ENCODE measurements at regions not wholly inside any gene's neighbourhood (a gene's known extent, or its start where the extent isn't known, plus 50 kb on each side); places are given as distances from the start of the nearest gene placed in this dataset.

DNA sequence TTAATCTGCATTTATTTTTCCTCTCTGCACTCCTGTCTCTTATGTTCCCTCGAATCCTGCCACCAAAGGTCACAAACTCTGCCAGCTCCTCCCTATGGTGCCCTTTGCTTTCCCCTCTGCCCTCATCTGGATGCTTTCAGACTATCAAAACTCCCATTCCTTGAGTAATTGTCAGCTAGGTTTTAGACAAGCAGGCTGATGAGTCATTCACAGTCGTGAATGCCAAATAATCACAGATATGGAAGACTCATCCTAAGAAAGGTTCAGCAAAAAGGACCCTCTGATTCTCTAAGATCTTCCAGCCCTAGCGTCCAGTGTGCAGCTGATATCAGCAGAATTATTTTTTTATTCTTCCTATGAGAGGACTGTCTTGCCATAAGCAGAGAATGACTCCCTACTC is 104.5 kb upstream of the NUDT12 start:
- Mint-ChIP-seq H3K4me1 (no peaks in the 10 kb centered on the region), H3K27ac (no peak overlapping the region), H3K9me3 (ENCODE audit: low read depth) (peaks cover 6% of the 10 kb centered on the region), H3K27me3 (peaks cover 2% of the 10 kb centered on the region), H3K4me3 (no peak overlapping the region), H3K36me3 (ENCODE audit: low read depth) (no peaks in the 10 kb centered on the region)
- ChIA-PET CTCF (no interaction called here), POLR2A (no interaction called here)
- DNase-seq (no peak), ATAC-seq (no peak)
- intact Hi-C loops (cut with DNase I, micrococcal nuclease), result no loop called here

DNA sequence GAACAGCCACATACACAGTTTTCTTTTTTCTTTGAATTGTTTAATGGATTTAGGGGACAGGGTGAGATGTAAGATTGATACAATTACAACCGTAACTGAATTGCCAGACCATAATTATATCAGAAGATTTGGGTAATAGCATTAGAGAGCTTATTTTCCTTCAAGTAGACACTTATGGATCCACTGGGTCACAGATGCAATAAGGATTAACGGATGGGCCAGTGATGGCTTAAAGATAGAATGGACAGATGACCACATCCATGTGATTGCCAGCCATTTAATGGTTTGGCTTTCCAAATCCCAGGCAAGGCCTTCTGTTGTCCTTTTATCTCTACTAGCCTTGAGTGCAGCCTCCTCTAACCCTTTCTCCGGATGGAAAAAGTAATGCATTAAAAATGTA is 94.7 kb upstream of the NUDT12 start:
- H3K4me3 Mint-ChIP-seq, result no peak overlapping the region
- H3K27me3 Mint-ChIP-seq, result no peaks in the 10 kb centered on the region
- no peak for ATAC-seq
- DNase-seq, result no peak
- no peaks in the 10 kb centered on the region for H3K4me1 Mint-ChIP-seq
- no peaks in the 10 kb centered on the region for H3K36me3 Mint-ChIP-seq (ENCODE audit: low read depth)
- no peak overlapping the region for H3K27ac Mint-ChIP-seq
- POLR2A ChIA-PET, result no interaction called here
- CTCF ChIA-PET, result no interaction called here
- intact Hi-C loops (cut with DNase I, micrococcal nuclease), result no loop called here
- peaks cover 1% of the 10 kb centered on the region for H3K9me3 Mint-ChIP-seq (ENCODE audit: low read depth)

DNA sequence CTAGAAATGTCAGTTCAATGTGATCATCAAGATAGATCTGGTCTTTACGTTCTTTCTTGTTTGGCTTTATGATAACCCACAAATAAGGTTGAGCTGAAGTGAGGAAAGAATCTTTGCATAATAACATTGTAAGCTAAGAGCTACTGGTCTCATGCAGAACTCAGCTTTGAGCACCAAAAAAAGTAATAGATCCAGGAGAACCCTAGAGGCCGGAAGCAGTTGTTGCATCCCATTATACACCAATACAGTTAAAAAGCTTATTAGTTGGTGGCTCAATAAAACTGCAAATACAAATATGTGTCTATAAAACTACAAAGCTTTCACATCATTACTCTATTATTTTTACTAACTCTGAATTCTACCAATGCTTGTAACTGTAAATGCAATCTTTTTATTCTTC is 85.5 kb upstream of the NUDT12 start:
- H3K4me1 Mint-ChIP-seq, result no peaks in the 10 kb centered on the region
- H3K27me3 Mint-ChIP-seq, result no peaks in the 10 kb centered on the region
- CTCF ChIA-PET, result interaction anchor here (1.2 kb wide), 1 partner anchor 30 kb away, joined by 3 read pairs; no protein-coding TSS in a partner anchor
- H3K27ac Mint-ChIP-seq, result no peak overlapping the region
- POLR2A ChIA-PET, result no interaction called here
- DNase-seq (no peak), ATAC-seq (no peak)
- H3K9me3 Mint-ChIP-seq (ENCODE audit: low read depth), result no peaks in the 10 kb centered on the region
- no peaks in the 10 kb centered on the region for H3K36me3 Mint-ChIP-seq (ENCODE audit: low read depth)
- H3K4me3 Mint-ChIP-seq, result no peak overlapping the region
- intact Hi-C loops (cut with DNase I, micrococcal nuclease), result no loop called here

DNA sequence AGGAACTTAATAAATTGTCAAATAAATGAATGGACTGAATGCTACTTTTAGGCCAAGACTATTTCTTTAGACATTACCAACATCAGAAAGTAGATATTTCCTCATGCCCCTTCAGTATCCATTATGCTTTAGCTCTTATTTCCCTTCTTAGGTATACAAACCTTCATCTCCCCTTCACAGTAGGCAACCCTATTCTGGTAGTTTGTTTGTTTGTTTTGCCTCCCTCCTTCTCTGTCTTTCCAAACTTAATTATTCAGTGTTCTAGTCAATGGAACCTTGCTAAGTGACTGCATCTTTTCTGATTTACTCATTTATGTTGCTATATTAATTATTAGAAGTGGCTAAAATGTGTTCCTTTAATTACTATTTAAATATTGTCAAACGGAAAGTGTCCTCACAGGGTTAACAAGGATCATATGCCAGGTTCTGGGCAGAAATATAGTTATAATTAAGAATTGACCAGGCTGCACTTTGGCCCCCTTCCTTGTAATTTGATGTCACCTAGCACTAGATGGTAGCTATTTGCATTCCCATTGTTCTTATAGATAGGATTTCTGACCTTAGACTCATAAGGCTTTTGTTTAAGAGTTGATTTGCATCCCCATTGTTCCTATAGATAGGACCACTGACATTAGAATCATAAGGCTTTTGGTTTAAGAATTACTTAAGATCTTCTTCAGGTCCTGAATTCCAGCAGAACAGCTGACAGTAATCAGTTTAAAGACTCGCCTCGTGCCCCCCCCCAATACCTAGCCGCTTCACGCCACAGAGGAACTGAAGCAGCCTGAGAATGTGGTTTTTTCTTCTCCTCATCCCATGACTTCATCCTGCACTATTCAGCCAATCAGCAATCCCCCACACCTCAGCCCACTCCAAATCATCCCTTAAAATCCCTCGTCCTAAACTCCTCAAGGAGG is 84.4 kb upstream of the NUDT12 start:
- Mint-ChIP-seq H3K27me3 (no peaks in the 10 kb centered on the region), H3K27ac (no peak overlapping the region), H3K9me3 (ENCODE audit: low read depth) (no peaks in the 10 kb centered on the region), H3K4me3 (no peak overlapping the region), H3K36me3 (ENCODE audit: low read depth) (no peaks in the 10 kb centered on the region), H3K4me1 (no peaks in the 10 kb centered on the region)
- intact Hi-C loops (cut with DNase I, micrococcal nuclease), result no loop called here
- no peak for ATAC-seq
- CTCF ChIA-PET, result no interaction called here
- DNase-seq, result no peak
- POLR2A ChIA-PET, result no interaction called here

DNA sequence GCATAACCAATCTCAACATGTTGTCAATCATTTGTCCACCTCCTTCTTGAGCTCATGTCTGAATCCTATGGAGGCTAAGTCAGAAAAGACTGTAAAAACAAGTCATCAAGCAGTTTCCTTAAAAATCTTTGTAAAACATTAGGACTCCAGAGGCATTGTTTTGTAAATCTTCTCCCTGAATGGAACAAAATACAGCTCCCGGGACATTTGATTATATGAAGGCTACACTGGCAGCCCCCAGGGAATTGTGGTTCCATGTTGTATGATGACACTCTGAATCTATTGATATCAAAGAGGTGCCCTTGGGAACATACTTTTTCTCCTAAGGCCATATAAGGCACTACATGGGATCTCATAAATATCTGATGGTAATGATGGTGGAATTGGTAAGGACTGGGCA is 83.2 kb upstream of the NUDT12 start:
- H3K27me3 Mint-ChIP-seq, result no peaks in the 10 kb centered on the region
- no peaks in the 10 kb centered on the region for H3K9me3 Mint-ChIP-seq (ENCODE audit: low read depth)
- ChIA-PET POLR2A (no interaction called here), CTCF (no interaction called here)
- intact Hi-C loops (cut with DNase I, micrococcal nuclease), result no loop called here
- DNase-seq (no peak), ATAC-seq (no peak)
- no peak overlapping the region for H3K4me3 Mint-ChIP-seq
- H3K4me1 Mint-ChIP-seq, result no peaks in the 10 kb centered on the region
- H3K27ac Mint-ChIP-seq, result no peak overlapping the region
- H3K36me3 Mint-ChIP-seq (ENCODE audit: low read depth), result no peaks in the 10 kb centered on the region

DNA sequence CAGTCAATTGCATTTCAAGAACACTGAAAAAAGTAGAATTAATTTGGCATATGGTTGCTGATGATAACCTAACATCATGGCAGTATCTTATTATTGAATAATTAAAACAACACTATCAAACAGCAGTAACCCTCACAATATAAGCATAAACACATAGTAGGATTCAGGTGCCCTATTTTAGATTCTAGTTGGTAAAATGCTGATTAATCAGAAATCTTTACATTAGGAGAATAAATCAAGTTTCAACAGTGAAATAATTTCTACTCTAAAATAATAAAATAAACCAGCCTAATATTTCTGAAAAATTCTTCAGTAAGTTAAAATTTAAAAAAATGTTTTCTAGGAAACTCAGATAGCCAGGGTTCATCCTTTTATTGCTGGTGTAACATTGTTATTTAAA is 76.4 kb upstream of the NUDT12 start:
- ChIA-PET CTCF (no interaction called here), POLR2A (no interaction called here)
- no peaks in the 10 kb centered on the region for H3K36me3 Mint-ChIP-seq (ENCODE audit: low read depth)
- intact Hi-C loops (cut with DNase I, micrococcal nuclease), result no loop called here
- H3K27ac Mint-ChIP-seq, result no peak overlapping the region
- no peak overlapping the region for H3K4me3 Mint-ChIP-seq
- ATAC-seq (no peak), DNase-seq (no peak)
- no peaks in the 10 kb centered on the region for H3K9me3 Mint-ChIP-seq (ENCODE audit: low read depth)
- H3K4me1 Mint-ChIP-seq, result no peaks in the 10 kb centered on the region
- peaks cover 3% of the 10 kb centered on the region for H3K27me3 Mint-ChIP-seq

DNA sequence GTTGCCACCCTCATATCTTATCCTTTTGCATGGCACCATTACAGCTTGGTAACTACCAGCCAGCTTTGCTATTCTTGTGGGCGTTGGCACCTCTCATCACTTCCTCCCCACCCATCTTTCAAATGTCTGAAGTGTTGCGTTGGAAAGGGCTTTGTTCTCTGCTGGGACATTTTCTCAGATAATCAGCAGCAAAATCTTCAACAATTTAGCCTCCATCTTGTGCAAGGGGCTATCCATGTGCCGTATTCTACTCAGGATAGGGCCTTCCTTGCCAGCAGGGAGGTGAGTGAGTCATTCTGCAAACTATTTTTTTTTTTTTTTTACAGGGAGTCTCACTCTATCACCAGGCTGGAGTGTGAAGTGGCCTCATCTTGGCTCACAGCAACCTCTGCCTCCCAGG is 62.1 kb upstream of the NUDT12 start:
- Mint-ChIP-seq H3K27me3 (no peaks in the 10 kb centered on the region), H3K4me3 (no peak overlapping the region), H3K4me1 (no peaks in the 10 kb centered on the region), H3K27ac (no peak overlapping the region), H3K9me3 (ENCODE audit: low read depth) (no peaks in the 10 kb centered on the region), H3K36me3 (ENCODE audit: low read depth) (no peaks in the 10 kb centered on the region)
- no peak for ATAC-seq
- POLR2A ChIA-PET, result no interaction called here
- DNase-seq, result no peak
- CTCF ChIA-PET, result no interaction called here
- intact Hi-C loops (cut with DNase I, micrococcal nuclease), result no loop called here

DNA sequence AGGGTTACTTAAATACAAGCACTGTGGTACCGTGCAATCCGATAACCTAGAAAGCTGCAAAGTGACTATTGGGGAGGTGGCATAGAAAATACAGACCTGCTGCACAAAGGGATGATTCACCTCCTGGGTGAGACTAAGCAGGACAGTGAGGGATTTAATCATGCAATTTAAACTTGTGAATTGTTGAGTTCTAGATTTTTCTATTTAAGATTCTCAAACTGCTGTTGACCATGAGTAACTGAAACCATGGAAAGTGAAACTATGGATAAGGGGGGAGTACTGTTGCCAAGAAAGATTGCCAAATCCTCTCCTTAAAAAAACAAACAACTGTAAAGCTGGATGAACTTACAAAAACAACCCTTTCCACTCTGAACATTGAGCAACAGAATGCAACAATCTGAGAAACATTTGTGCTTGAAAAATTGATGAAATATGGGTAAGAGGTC is 61.5 kb upstream of the NUDT12 start:
- no peaks in the 10 kb centered on the region for H3K9me3 Mint-ChIP-seq (ENCODE audit: low read depth)
- H3K27me3 Mint-ChIP-seq, result no peaks in the 10 kb centered on the region
- CTCF ChIA-PET, result no interaction called here
- no peaks in the 10 kb centered on the region for H3K36me3 Mint-ChIP-seq (ENCODE audit: low read depth)
- H3K4me3 Mint-ChIP-seq, result no peak overlapping the region
- intact Hi-C loops (cut with DNase I, micrococcal nuclease), result no loop called here
- DNase-seq, result no peak
- no peaks in the 10 kb centered on the region for H3K4me1 Mint-ChIP-seq
- H3K27ac Mint-ChIP-seq, result no peak overlapping the region
- POLR2A ChIA-PET, result no interaction called here
- ATAC-seq, result no peak

DNA sequence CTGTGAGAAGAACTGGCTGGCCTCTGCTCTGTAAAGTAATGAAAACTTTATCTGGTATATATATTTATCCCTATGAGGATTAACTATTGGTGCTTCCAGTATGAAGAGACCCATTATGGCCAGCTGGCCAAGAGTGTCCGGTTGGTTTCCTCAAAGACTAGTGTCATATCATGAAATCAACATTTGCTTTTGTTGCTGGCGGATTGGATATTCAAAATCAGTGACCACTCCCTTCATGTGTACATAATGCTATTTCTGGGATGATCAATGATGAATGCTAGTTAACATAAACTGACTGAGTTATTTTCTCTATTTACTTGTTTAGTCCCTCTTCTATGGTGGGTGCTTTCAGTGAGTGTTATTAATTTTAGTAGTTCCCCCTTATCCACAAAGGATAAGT is 60.8 kb upstream of the NUDT12 start:
- Mint-ChIP-seq H3K4me3 (no peak overlapping the region), H3K27me3 (no peaks in the 10 kb centered on the region), H3K4me1 (no peaks in the 10 kb centered on the region), H3K9me3 (ENCODE audit: low read depth) (no peaks in the 10 kb centered on the region), H3K36me3 (ENCODE audit: low read depth) (no peaks in the 10 kb centered on the region), H3K27ac (no peak overlapping the region)
- intact Hi-C loops (cut with DNase I, micrococcal nuclease), result no loop called here
- ChIA-PET CTCF (no interaction called here), POLR2A (no interaction called here)
- DNase-seq (no peak), ATAC-seq (no peak)

DNA sequence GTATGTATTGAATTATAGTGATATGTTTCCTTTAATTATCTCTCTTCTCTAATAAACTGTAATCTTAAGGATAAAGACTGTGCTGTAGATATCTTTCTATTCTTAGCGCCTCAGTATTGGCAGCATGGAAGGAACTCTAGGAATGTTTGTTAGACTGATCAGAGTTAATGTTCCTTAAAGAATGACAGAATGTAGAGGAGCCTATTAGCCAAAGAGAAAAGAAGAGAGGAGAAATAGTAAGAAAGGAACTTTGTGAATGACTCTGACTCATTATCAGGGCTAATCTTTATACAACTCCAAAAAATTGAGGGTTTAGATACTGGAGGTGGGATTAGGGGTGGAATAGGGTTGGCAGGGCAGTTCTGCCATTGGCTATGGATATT is 59.0 kb upstream of the NUDT12 start:
- CTCF ChIA-PET, result no interaction called here
- Mint-ChIP-seq H3K27ac (no peak overlapping the region), H3K4me1 (no peaks in the 10 kb centered on the region), H3K4me3 (no peak overlapping the region), H3K27me3 (no peaks in the 10 kb centered on the region), H3K9me3 (ENCODE audit: low read depth) (no peaks in the 10 kb centered on the region), H3K36me3 (ENCODE audit: low read depth) (no peaks in the 10 kb centered on the region)
- intact Hi-C loops (cut with DNase I, micrococcal nuclease), result no loop called here
- DNase-seq (no peak), ATAC-seq (no peak)
- POLR2A ChIA-PET, result no interaction called here

DNA sequence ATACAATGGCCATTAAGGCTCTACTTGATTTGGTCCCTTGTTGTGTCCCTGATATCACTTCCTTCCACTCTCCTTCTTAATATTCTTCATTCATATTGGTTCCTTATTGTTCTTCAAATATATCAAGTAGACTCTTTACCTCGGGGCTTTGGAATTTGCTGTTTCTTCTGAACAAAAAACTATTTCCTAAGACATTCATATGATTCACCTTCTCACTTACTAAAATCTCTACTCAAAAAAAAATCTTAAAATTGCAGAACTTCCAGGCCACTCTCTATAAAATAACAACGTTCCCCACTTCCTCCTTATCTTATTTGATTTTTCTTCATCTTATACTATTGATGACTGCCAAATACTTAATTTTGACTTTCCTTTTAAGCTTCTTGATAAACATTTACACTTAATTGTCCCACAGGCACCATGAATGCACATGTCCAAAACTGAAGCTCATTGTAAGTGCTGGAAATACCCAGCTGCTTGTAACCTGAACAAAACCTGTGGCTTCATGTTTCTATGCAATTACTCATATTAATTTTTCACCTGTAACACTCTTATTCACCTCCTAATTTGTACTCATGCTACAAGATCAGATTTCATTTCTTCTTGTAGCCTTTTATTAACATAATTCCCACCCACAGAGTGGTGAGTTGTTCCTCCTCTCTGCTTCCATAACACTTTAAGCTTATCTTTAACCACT is 58.4 kb upstream of the NUDT12 start:
- intact Hi-C loops (cut with DNase I, micrococcal nuclease), result no loop called here
- ATAC-seq, result no peak

DNA sequence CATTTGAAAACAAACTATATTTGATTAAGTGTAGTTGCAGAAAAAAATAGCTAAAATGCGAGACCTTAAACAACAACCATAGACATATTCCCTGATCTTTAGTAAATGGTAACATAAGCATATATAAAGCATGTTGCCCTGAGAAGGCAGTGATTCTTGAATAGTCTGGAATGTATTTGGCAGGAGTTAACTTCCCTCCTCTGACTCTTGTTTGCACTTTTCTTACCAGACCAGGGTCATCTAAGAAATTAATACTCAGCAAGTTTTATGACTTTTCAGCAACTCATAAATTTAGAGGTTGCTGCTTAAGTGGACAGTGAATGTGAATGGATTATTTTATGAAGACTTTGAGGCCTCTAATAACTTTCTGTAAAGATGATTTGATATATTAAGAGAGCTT is 55.3 kb upstream of the NUDT12 start:
- intact Hi-C loops (cut with DNase I, micrococcal nuclease), result no loop called here
- ATAC-seq (no peak), DNase-seq (no peak)
- Mint-ChIP-seq H3K4me3 (no peak overlapping the region), H3K4me1 (no peaks in the 10 kb centered on the region), H3K9me3 (ENCODE audit: low read depth) (no peaks in the 10 kb centered on the region), H3K27me3 (no peaks in the 10 kb centered on the region), H3K36me3 (ENCODE audit: low read depth) (no peaks in the 10 kb centered on the region), H3K27ac (no peak overlapping the region)
- CTCF ChIA-PET, result interaction anchor here (1.0 to 1.7 kb wide), 2 partner anchors 11 to 30 kb away, joined by 3 to 4 read pairs; no protein-coding TSS in a partner anchor
- POLR2A ChIA-PET, result no interaction called here

More for the DNA sequence above, 58.4 kb upstream of the NUDT12 start:
- POLR2A ChIA-PET, result no interaction called here
- Mint-ChIP-seq H3K4me1 (no peaks in the 10 kb centered on the region), H3K27me3 (no peaks in the 10 kb centered on the region), H3K9me3 (ENCODE audit: low read depth) (no peaks in the 10 kb centered on the region), H3K4me3 (no peak overlapping the region), H3K27ac (no peak overlapping the region), H3K36me3 (ENCODE audit: low read depth) (no peaks in the 10 kb centered on the region)
- CTCF ChIA-PET, result no interaction called here
- no peak for DNase-seq
